ENCODE measurements at regions not wholly inside any gene's neighbourhood (a gene's known extent, or its start where the extent isn't known, plus 50 kb on each side); places are given as distances from the start of the nearest gene placed in this dataset.

- no peak for TF ChIP-seq CUX1 (IDR thresholded peaks at IDR 0.05; ENCODE audit: insufficient replicate concordance, low read depth, low read length)
- no peak for TF ChIP-seq CBX5 (IDR thresholded peaks at IDR 0.05; ENCODE audit: low read depth)
Measured at GRCh38 chr18:51751901-51752300, 554.4 kb upstream of the MEX3C start.

Data from GM12878 (cell line).